OCI-LY7 (cell line): ENCODE measurements at regions not wholly inside any gene's neighbourhood (a gene's known extent, or its start where the extent isn't known, plus 50 kb on each side); places are given as distances from the start of the nearest gene placed in this dataset.

Experiments used
- BruUV-seq: library from RNA; stranded (reverse); fragments of 400-500 nt; replicated peaks from 2 replicates; lab custom pipeline; 2021; lab: Mats Ljungman, UMichigan
- CTCF ChIA-PET: fragments of 300-600 bp; sonication (Branson Sonifier 250); formaldehyde crosslinking; loops from one replicate; lab custom pipeline; 2022; ENCODE audit warnings: antibody characterized with exemption; ENCODE audit not compliant: unreplicated experiment; lab: Charles Lee
- POLR2A ChIA-PET: fragments of 300-600 bp; sonication (Branson Sonifier 250); formaldehyde crosslinking; loops from one replicate; lab custom pipeline; 2022; ENCODE audit warnings: antibody characterized with exemption; lab: Charles Lee
- DNase-seq: peaks from one replicate; pipeline ENCODE4 v3.0.0-alpha.2; 2015; ENCODE audit warnings: low spot score
- H2AFZ ChIP-seq: fragments of 200-600 bp; sonication (generic), shearing (Covaris generic); 2 replicates; pipeline ENCODE4 v1.6.1; 2014; ENCODE audit warnings: mild to moderate bottlenecking, antibody characterized with exemption, low read length, moderate library complexity
- H3K27ac ChIP-seq: fragments of 200-600 bp; sonication (generic); 2 replicates; pipeline ENCODE4 v1.5.1; 2014; ENCODE audit warnings: mixed run types, low read depth, mild to moderate bottlenecking, moderate library complexity, low read length, inconsistent platforms; ENCODE audit not compliant: poor library complexity, severe bottlenecking
- H3K36me3 ChIP-seq: fragments of 200-600 bp; sonication (generic); 2 replicates; pipeline ENCODE4 v1.6.1; 2014; ENCODE audit warnings: mild to moderate bottlenecking, antibody characterized with exemption, low read length, moderate library complexity, mixed read lengths; ENCODE audit not compliant: insufficient read depth
- H3K4me1 ChIP-seq: fragments of 200-600 bp; sonication (generic); 2 replicates; pipeline ENCODE4 v1.5.1; 2014; ENCODE audit warnings: mild to moderate bottlenecking, low read length; ENCODE audit not compliant: insufficient read depth, poor library complexity, severe bottlenecking
- H3K4me2 ChIP-seq: fragments of 200-600 bp; sonication (generic); 2 replicates; pipeline ENCODE4 v1.6.1; 2014; ENCODE audit warnings: mild to moderate bottlenecking, low read length
- H3K4me3 ChIP-seq: fragments of 200-600 bp; sonication (generic); 2 replicates; pipeline ENCODE4 v1.5.1; 2014; ENCODE audit warnings: mild to moderate bottlenecking, low read depth, low read length; ENCODE audit not compliant: poor library complexity, severe bottlenecking
- H3K79me2 ChIP-seq: fragments of 200-600 bp; sonication (generic); 2 replicates; pipeline ENCODE4 v1.6.1; 2016; ENCODE audit warnings: low read depth, mild to moderate bottlenecking, low read length, moderate library complexity, mixed read lengths; ENCODE audit not compliant: insufficient read depth
- H3K9me2 ChIP-seq: fragments of 200-600 bp; sonication (generic); 2 replicates; pipeline ENCODE4 v1.6.1; 2016; ENCODE audit warnings: mild to moderate bottlenecking, low read length, mixed read lengths; ENCODE audit not compliant: insufficient read depth
- H3K9me3 ChIP-seq: fragments of 200-600 bp; sonication (generic); 2 replicates; pipeline ENCODE4 v1.6.1; 2014; ENCODE audit warnings: mild to moderate bottlenecking, mixed run types, low read length, mixed read lengths
- H4K20me1 ChIP-seq: fragments of 200-600 bp; sonication (generic); 2 replicates; pipeline ENCODE4 v1.6.1; 2014; ENCODE audit warnings: mild to moderate bottlenecking, antibody characterized with exemption, low read length, moderate library complexity, mixed read lengths; ENCODE audit not compliant: insufficient read depth
- EZH2phosphoT487 ChIP-seq: fragments of 200-600 bp; sonication (generic); IDR thresholded peaks from 2 replicates; pipeline ENCODE4 v1.6.1; 2018; ENCODE audit warnings: low read depth, borderline replicate concordance, mild to moderate bottlenecking, mixed run types, antibody characterized with exemption, low read length, moderate library complexity, mixed read lengths
- intact Hi-C: fragments of 100-400 bp; cut with micrococcal nuclease; formaldehyde crosslinking; loops from one replicate; pipeline ENCODE4 v1.10.0; 2022; ENCODE audit not compliant: unreplicated experiment
- TF ChIP-seq, protein P1 (sequence below): fragments of 200-600 bp; sonication (generic); conservative IDR thresholded peaks from 2 replicates; pipeline ENCODE4 v1.5.1; 2014; ENCODE audit warnings: mild to moderate bottlenecking, antibody characterized with exemption, low read length, moderate library complexity, mixed read lengths

DNA sequence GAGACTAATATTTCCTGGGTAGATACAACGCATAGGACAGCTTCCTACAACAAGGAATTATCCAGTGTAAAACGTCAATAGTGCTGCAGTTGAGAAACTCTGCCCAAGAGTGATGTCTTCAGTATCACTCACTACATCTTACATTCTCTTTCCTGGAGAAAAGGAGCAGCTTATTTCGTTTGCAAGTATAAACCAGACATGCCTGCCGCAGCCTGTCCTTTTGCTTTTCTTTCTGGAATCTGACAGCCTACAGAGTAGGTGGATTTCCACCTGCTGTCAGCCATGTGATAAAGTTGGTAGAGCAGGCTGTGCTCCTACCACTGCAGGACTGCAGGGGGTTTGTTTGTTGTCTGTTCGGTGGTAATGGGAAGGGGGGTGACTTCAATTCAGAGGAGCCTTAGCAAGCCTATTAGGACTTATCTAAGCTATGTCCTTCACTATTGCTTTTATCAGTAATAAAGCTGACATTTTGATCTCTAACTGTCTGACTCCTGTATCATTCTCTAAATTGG lies 439.1 kb downstream of the GRB14 start:
- no peak overlapping the region for H3K4me3 ChIP-seq
- no peaks in the 10 kb centered on the region for H4K20me1 ChIP-seq
- H3K79me2 ChIP-seq: no peaks in the 10 kb centered on the region
- intact Hi-C loops: no loop called here
- H3K9me2 ChIP-seq: no peaks in the 10 kb centered on the region
- H3K4me1 ChIP-seq: no peaks in the 10 kb centered on the region
- ChIA-PET CTCF (no interaction called here), POLR2A (no interaction called here)
- H3K4me2 ChIP-seq: no peak overlapping the region
- H3K9me3 ChIP-seq: no peaks in the 10 kb centered on the region
- H2AFZ ChIP-seq: no peak overlapping the region
- DNase-seq: no peak
- H3K27ac ChIP-seq: no peak overlapping the region
- no peaks in the 10 kb centered on the region for H3K36me3 ChIP-seq
- TF ChIP-seq, protein P1, sequence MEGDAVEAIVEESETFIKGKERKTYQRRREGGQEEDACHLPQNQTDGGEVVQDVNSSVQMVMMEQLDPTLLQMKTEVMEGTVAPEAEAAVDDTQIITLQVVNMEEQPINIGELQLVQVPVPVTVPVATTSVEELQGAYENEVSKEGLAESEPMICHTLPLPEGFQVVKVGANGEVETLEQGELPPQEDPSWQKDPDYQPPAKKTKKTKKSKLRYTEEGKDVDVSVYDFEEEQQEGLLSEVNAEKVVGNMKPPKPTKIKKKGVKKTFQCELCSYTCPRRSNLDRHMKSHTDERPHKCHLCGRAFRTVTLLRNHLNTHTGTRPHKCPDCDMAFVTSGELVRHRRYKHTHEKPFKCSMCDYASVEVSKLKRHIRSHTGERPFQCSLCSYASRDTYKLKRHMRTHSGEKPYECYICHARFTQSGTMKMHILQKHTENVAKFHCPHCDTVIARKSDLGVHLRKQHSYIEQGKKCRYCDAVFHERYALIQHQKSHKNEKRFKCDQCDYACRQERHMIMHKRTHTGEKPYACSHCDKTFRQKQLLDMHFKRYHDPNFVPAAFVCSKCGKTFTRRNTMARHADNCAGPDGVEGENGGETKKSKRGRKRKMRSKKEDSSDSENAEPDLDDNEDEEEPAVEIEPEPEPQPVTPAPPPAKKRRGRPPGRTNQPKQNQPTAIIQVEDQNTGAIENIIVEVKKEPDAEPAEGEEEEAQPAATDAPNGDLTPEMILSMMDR: no peak
- no peak for TF ChIP-seq EZH2phosphoT487
- no TSS peak for BruUV-seq

DNA sequence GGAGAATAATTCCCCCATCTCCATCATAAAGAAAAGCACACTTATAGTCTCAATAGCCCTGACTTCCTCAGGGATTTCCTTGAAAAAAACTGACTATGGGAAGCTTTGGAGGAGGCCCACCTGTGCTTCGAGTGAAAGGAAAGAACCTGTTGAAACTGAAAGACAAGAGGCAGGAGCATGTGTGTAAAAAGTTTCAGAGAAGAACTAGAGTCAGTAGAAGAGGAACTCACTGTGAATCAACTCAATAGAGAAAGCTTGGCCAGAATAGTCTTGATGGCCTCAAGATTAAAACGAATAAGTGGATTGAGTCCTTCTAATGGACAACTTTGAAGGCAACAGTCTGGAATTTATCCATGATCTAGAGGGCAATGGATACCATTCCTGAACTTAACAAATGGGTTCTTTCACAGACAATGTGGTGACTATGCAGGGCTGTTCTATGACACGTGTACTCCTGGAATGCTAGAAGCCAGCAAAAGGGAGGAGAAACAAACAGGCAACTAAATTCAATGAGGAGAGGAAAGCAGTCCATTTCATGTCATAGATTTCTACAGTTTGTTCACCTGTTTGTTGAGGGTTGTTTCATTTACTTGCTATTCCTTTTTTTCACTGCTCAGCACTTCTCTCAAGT lies 442.3 kb downstream of the GRB14 start:
- Histone ChIP-seq H3K9me3 (no peaks in the 10 kb centered on the region), H3K79me2 (no peaks in the 10 kb centered on the region), H3K9me2 (no peaks in the 10 kb centered on the region), H3K4me3 (no peak overlapping the region), H3K27ac (no peak overlapping the region), H3K36me3 (no peaks in the 10 kb centered on the region), H4K20me1 (no peaks in the 10 kb centered on the region), H3K4me2 (no peak overlapping the region), H3K4me1 (no peaks in the 10 kb centered on the region), H2AFZ (no peak overlapping the region)
- intact Hi-C loops: no loop called here
- TF ChIP-seq, protein P1: no peak
- TF ChIP-seq EZH2phosphoT487: no peak
- POLR2A ChIA-PET: interaction anchor here (2.1 kb wide), 1 partner anchor 10 kb away, joined by 7 read pairs; no protein-coding TSS in a partner anchor
- DNase-seq: no peak
- CTCF ChIA-PET: no interaction called here
- BruUV-seq: no TSS peak

DNA sequence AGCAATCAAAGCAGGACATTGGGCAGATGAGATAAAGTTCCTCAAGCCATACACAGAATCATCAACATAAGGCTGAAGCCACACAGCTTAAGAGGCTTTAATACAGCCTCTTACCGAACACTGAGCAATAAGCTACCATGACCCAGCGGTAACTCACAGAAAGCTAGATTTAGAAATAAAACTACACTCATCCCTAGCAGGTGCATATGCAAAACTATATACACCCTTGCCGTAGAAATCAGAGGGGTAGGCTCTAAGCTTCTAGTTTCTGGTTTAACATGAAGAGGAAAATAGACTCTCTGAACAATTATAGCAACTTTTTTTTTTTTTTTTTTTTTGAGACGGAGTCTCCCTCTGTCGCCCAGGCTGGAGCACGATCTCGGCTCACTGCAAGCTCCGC lies 428.8 kb upstream of the FIGN start:
- no TSS peak for BruUV-seq
- Histone ChIP-seq H3K4me3 (no peak overlapping the region), H3K9me2 (no peaks in the 10 kb centered on the region), H3K4me1 (no peaks in the 10 kb centered on the region), H3K4me2 (no peak overlapping the region), H3K36me3 (no peaks in the 10 kb centered on the region), H2AFZ (no peak overlapping the region), H3K9me3 (no peaks in the 10 kb centered on the region), H3K79me2 (no peaks in the 10 kb centered on the region), H4K20me1 (no peaks in the 10 kb centered on the region), H3K27ac (no peak overlapping the region)
- ChIA-PET CTCF (no interaction called here), POLR2A (interaction anchor here (0.7 kb wide), 2 partner anchors 39 to 477 kb away, joined by 3 read pairs; no protein-coding TSS in a partner anchor)
- DNase-seq: no peak
- no peak for TF ChIP-seq EZH2phosphoT487
- TF ChIP-seq, protein P1: no peak
- intact Hi-C loops: loop anchor here (5.0 kb wide), 1 partner anchor 172 kb away; no protein-coding TSS in a partner anchor
